Neural progenitor cell (in vitro differentiated cells): ENCODE measurements at regions not wholly inside any gene's neighbourhood (a gene's known extent, or its start where the extent isn't known, plus 50 kb on each side); places are given as distances from the start of the nearest gene placed in this dataset.

Source experiments
- DNase-seq: peaks from one replicate; pipeline ENCODE4 v3.0.0-alpha.2; 2016; ENCODE audit warnings: low spot score
- H2AFZ ChIP-seq: fragments of 200-600 bp; sonication (generic); replicated peaks from 2 replicates; pipeline ENCODE4 v1.6.1; 2016; ENCODE audit warnings: antibody characterized with exemption
- H3F3A ChIP-seq: fragments of 200-600 bp; sonication (generic); 2 replicates; pipeline ENCODE4 v1.6.1; 2016; ENCODE audit warnings: antibody characterized with exemption, low read depth
- H3K27ac ChIP-seq: fragments of 200-600 bp; sonication (generic); 2 replicates; pipeline ENCODE4 v1.5.1; 2016; ENCODE audit warnings: mild to moderate bottlenecking
- H3K27me3 ChIP-seq: fragments of 200-600 bp; sonication (generic); 2 replicates; pipeline ENCODE4 v1.6.1; 2016; ENCODE audit warnings: mild to moderate bottlenecking, moderate library complexity
- H3K36me3 ChIP-seq: fragments of 200-600 bp; sonication (generic); 2 replicates; pipeline ENCODE4 v1.5.1; 2016
- H3K4me1 ChIP-seq: fragments of 200-600 bp; sonication (generic); 2 replicates; pipeline ENCODE4 v1.6.1; 2016; ENCODE audit warnings: mixed run types
- H3K4me2 ChIP-seq: fragments of 200-600 bp; sonication (generic); 2 replicates; pipeline ENCODE4 v1.6.1; 2016
- H3K4me3 ChIP-seq: fragments of 200-600 bp; sonication (generic); 2 replicates; pipeline ENCODE4 v1.5.1; 2016
- H3K79me2 ChIP-seq: fragments of 200-600 bp; sonication (generic); 2 replicates; pipeline ENCODE4 v1.6.1; 2016; ENCODE audit warnings: low read depth
- H3K9ac ChIP-seq: fragments of 200-600 bp; sonication (generic); 2 replicates; pipeline ENCODE4 v1.6.1; 2016
- H3K9me3 ChIP-seq: fragments of 200-600 bp; sonication (generic); 2 replicates; pipeline ENCODE4 v1.5.1; 2016; ENCODE audit warnings: low read depth
- H4K20me1 ChIP-seq: fragments of 200-600 bp; sonication (generic); 2 replicates; pipeline ENCODE4 v1.6.1; 2016; ENCODE audit warnings: low read depth
- H3K27ac Mint-ChIP-seq: 3 replicates; pipeline ENCODE4 v1.8.0; 2021; ENCODE audit warnings: mixed read lengths
- H3K27me3 Mint-ChIP-seq: 2 replicates; pipeline ENCODE4 v1.8.0; 2022; ENCODE audit warnings: low read depth, mild to moderate bottlenecking, inconsistent platforms, moderate library complexity, mixed read lengths; ENCODE audit not compliant: insufficient read depth
- H3K36me3 Mint-ChIP-seq: 3 replicates; pipeline ENCODE4 v1.8.0; 2021; ENCODE audit warnings: mixed read lengths
- H3K4me1 Mint-ChIP-seq: 3 replicates; pipeline ENCODE4 v1.8.0; 2021; ENCODE audit warnings: mixed read lengths
- H3K4me3 Mint-ChIP-seq: 3 replicates; pipeline ENCODE4 v1.8.0; 2021; ENCODE audit warnings: mild to moderate bottlenecking, moderate library complexity, mixed read lengths
- H3K9me3 Mint-ChIP-seq: 3 replicates; pipeline ENCODE4 v1.8.0; 2020; ENCODE audit warnings: mixed read lengths
- EZH2 ChIP-seq: fragments of 200-600 bp; sonication (generic); IDR thresholded peaks from 2 replicates; pipeline ENCODE4 v1.6.1; 2017; ENCODE audit warnings: antibody characterized with exemption, mild to moderate bottlenecking, moderate library complexity
- EZH2phosphoT487 ChIP-seq: fragments of 200-600 bp; sonication (generic); IDR thresholded peaks from 2 replicates; pipeline ENCODE4 v1.6.1; 2017; ENCODE audit warnings: antibody characterized with exemption
- TF ChIP-seq, protein P1 (sequence below): fragments of 200-600 bp; sonication (generic); IDR thresholded peaks from 2 replicates; pipeline ENCODE4 v1.5.1; 2017; ENCODE audit warnings: antibody characterized with exemption, mild to moderate bottlenecking

- Histone ChIP-seq H4K20me1 (no peaks in the 10 kb centered on the region), H3K27ac (no peak overlapping the region), H3K9ac (no peak overlapping the region), H2AFZ (no peak overlapping the region), H3K4me1 (no peaks in the 10 kb centered on the region), H3K4me2 (no peak overlapping the region), H3K79me2 (no peaks in the 10 kb centered on the region), H3K27me3 (no peaks in the 10 kb centered on the region), H3K4me3 (no peak overlapping the region), H3F3A (no peaks in the 10 kb centered on the region), H3K9me3 (no peaks in the 10 kb centered on the region), H3K36me3 (no peaks in the 10 kb centered on the region)
- Mint-ChIP-seq H3K4me3 (no peak overlapping the region), H3K4me1 (no peaks in the 10 kb centered on the region), H3K36me3 (no peaks in the 10 kb centered on the region), H3K27me3 (no peaks in the 10 kb centered on the region), H3K9me3 (no peaks in the 10 kb centered on the region), H3K27ac (no peak overlapping the region)
- no peak for DNase-seq
- TF ChIP-seq EZH2 (no peak), EZH2phosphoT487 (no peak)
- TF ChIP-seq, protein P1, sequence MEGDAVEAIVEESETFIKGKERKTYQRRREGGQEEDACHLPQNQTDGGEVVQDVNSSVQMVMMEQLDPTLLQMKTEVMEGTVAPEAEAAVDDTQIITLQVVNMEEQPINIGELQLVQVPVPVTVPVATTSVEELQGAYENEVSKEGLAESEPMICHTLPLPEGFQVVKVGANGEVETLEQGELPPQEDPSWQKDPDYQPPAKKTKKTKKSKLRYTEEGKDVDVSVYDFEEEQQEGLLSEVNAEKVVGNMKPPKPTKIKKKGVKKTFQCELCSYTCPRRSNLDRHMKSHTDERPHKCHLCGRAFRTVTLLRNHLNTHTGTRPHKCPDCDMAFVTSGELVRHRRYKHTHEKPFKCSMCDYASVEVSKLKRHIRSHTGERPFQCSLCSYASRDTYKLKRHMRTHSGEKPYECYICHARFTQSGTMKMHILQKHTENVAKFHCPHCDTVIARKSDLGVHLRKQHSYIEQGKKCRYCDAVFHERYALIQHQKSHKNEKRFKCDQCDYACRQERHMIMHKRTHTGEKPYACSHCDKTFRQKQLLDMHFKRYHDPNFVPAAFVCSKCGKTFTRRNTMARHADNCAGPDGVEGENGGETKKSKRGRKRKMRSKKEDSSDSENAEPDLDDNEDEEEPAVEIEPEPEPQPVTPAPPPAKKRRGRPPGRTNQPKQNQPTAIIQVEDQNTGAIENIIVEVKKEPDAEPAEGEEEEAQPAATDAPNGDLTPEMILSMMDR, result no peak
Observed at GRCh38 chr3:68424796-68425460, 507.4 kb downstream of the TAFA4 start.

DNA sequence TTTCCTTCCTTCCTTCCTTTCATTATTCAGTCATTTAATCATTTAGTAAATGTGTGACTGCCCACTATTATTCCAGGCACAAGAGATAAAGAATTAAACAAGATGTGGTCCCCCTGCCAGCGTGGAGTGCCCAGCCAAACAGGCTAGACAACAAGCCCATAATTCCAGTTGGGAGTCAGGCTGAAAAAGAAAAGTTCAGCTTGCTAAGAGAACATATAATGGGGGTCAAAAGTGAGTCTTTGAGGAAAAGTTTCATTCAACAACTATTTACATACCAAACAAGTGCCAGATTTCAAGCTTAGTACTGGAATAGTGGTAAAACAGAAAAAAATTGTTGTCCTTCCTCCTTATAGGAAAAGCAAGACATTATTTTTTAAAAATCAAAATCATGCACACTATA lies 523.7 kb downstream of the TAFA4 start:
- Mint-ChIP-seq H3K36me3 (no peaks in the 10 kb centered on the region), H3K4me3 (no peak overlapping the region), H3K4me1 (no peaks in the 10 kb centered on the region), H3K27ac (no peak overlapping the region), H3K9me3 (no peaks in the 10 kb centered on the region), H3K27me3 (no peaks in the 10 kb centered on the region)
- Histone ChIP-seq H3K4me2 (no peak overlapping the region), H3K27ac (no peak overlapping the region), H3K36me3 (no peaks in the 10 kb centered on the region), H4K20me1 (no peaks in the 10 kb centered on the region), H3K4me1 (peaks cover 6% of the 10 kb centered on the region), H2AFZ (no peak overlapping the region), H3K9ac (no peak overlapping the region), H3K27me3 (no peaks in the 10 kb centered on the region), H3K79me2 (no peaks in the 10 kb centered on the region), H3F3A (no peaks in the 10 kb centered on the region), H3K9me3 (no peaks in the 10 kb centered on the region), H3K4me3 (no peak overlapping the region)
- no peak for DNase-seq
- TF ChIP-seq, protein P1, result no peak
- TF ChIP-seq EZH2 (no peak), EZH2phosphoT487 (no peak)

GRCh38 chr3:68403741-68404140 lies 528.6 kb downstream of the TAFA4 start:
- H3K4me1 Mint-ChIP-seq, result peaks cover 5% of the 10 kb centered on the region
- Histone ChIP-seq H2AFZ (no peak overlapping the region), H4K20me1 (no peaks in the 10 kb centered on the region), H3K4me2 (no peak overlapping the region), H3K36me3 (no peaks in the 10 kb centered on the region), H3K79me2 (no peaks in the 10 kb centered on the region), H3K9ac (no peak overlapping the region), H3F3A (no peaks in the 10 kb centered on the region), H3K27ac (no peak overlapping the region), H3K9me3 (no peaks in the 10 kb centered on the region), H3K27me3 (no peaks in the 10 kb centered on the region), H3K4me3 (no peak overlapping the region), H3K4me1 (no peaks in the 10 kb centered on the region)
- H3K4me3 Mint-ChIP-seq, result no peak overlapping the region
- H3K27ac Mint-ChIP-seq, result no peak overlapping the region
- DNase-seq, result no peak
- H3K9me3 Mint-ChIP-seq, result no peaks in the 10 kb centered on the region
- TF ChIP-seq EZH2phosphoT487 (no peak), EZH2 (no peak)
- H3K27me3 Mint-ChIP-seq, result no peaks in the 10 kb centered on the region
- H3K36me3 Mint-ChIP-seq, result no peaks in the 10 kb centered on the region

GRCh38 chr3:68402235-68402918 lies 530.0 kb downstream of the TAFA4 start:
- DNase-seq, result no peak
- Mint-ChIP-seq H3K27me3 (no peaks in the 10 kb centered on the region), H3K36me3 (no peaks in the 10 kb centered on the region), H3K9me3 (no peaks in the 10 kb centered on the region), H3K4me1 (peaks cover 5% of the 10 kb centered on the region), H3K4me3 (no peak overlapping the region), H3K27ac (no peak overlapping the region)
- H3K27ac ChIP-seq, result no peak overlapping the region
- H3K27me3 ChIP-seq, result no peaks in the 10 kb centered on the region
- no peaks in the 10 kb centered on the region for H3K36me3 ChIP-seq
- no peak overlapping the region for H2AFZ ChIP-seq
- H3K4me3 ChIP-seq, result no peak overlapping the region
- no peaks in the 10 kb centered on the region for H3K79me2 ChIP-seq
- H3K9me3 ChIP-seq, result no peaks in the 10 kb centered on the region
- H3K9ac ChIP-seq, result no peak overlapping the region
- H4K20me1 ChIP-seq, result no peaks in the 10 kb centered on the region
- no peaks in the 10 kb centered on the region for H3K4me1 ChIP-seq
- H3K4me2 ChIP-seq, result no peak overlapping the region
- H3F3A ChIP-seq, result no peaks in the 10 kb centered on the region
- no peak for TF ChIP-seq EZH2
- TF ChIP-seq EZH2phosphoT487, result no peak
- TF ChIP-seq, protein P1, result no peak
